NCI-H510A treated with DMSO at 0.1 percent for 48 hours (cell line): ENCODE measurements at regions not wholly inside any gene's neighbourhood (a gene's known extent, or its start where the extent isn't known, plus 50 kb on each side); places are given as distances from the start of the nearest gene placed in this dataset.
"Not testable (repeated sequence)": the region's sequence is repeated elsewhere in the genome, so short reads cannot be mapped to it uniquely, and the experiment has no call there.

Experiments
- DNase-seq: peaks from one replicate; lab custom pipeline; 2025; lab: John Stamatoyannopoulos, UW

DNA sequence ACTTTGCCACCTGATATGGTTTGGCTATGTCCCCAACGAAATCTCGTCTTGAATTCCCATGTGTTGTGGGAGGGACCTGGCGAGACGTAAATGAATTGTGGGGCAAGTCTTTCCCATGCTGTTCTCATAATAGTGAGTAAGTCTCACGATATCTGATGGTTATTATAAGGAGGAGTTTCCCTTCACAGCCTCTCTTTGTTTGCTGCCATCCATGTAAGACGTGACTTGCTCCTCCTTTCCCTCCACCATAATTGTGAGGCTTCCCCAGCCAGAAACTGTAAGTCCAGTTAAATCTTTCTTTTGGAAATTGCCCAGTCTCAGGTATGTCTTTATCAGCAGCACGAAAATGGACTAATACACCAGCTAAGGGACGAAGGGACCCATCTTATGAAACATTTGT is 1303.3 kb downstream of the SUCLG1 start:
- DNase-seq = no peak

DNA sequence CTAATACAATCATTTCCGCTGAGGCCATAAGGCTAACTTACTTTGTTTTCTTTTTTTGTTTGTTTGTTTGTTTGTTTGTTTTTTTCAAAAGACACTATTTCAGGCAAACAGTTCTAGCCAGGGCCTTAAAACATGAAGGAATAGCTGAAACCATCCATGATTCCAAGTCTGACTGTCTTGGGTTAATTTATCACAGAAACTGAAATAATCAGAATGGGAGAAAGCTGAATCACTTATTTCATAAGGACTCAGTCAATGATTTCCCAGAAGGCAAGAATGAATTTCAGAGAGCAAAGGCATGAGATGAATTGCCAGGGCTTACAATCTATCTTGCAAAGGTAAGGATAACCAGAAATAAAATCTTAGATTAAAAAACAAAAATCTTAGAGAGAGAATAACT is 1315.1 kb downstream of the SUCLG1 start:
- no peak for DNase-seq

DNA sequence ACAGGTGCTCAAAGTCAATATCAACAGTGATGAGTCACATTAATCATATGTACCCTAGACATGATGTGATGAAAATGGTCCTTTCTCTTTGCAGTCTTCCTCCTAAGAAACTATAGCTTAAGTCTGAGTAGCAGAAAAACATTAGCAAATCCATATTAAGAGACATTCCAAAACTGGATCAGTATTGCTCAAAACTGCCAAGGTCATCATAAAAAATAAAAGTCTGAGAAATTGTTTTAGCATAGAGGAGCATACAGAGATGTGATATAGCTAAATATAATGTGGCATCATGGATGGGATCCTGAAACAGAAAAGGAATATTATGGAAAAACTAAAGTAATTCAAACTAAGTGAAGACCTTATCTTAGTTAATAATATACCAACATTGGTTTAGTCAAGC is 1316.1 kb downstream of the SUCLG1 start:
- DNase-seq = no peak

DNA sequence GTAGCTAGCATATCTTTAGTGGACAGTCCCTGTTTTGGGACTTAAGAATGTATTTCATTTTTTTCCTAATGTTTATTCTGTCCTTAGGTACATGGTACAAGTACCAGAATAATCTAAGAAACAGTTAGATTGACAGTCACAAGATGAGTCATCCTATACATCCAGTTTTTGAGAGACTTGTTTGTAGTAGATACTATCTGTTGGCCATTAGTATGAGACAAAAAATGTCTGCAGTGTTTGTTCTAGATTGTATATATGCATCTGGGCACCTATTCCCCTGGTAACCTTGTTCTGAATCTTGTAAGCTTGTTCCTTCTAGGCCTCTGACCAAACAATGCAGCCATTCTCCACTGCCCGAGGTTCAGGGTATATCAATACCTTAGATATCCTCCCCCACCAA is 1343.5 kb downstream of the SUCLG1 start:
- no peak for DNase-seq

DNA sequence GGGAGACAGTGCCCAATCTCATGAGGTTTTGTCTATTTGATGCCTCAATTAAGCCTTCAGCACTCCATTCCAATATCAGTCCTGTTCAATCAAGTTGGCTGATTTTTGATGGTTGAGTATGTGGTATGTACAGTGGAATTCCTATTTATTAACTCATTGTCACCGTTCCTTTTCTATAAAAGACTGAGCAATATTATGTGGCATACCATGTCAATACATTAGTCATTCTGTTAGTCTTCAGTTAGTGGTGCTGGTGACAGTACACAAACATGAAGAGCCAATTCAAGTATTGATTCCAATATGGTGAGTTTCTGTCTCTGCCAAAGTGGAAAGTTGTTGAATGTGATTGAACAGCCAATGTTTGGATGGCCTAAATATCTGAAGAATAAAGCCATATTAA is 1343.9 kb downstream of the SUCLG1 start:
- DNase-seq = no peak

DNA sequence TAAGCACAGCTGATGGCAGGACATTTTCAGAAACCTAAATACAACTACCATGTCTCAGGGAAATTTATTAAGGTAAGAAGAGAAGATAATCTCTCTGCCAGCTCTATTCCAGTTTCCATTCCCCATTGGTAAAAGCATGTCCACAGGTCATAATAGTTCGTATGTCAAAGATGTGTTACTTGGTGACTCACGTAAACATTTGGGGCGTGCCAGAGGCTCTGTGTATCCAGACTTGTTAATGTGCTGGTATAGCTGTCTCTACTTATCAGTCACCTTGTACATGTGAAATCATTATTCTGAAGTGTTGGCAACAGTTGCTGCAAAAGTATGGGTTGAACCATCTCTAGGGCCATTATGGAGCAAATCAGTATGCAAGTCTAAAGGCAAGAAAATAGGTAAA is 1345.1 kb downstream of the SUCLG1 start:
- DNase-seq = peak; percentile 4

DNA sequence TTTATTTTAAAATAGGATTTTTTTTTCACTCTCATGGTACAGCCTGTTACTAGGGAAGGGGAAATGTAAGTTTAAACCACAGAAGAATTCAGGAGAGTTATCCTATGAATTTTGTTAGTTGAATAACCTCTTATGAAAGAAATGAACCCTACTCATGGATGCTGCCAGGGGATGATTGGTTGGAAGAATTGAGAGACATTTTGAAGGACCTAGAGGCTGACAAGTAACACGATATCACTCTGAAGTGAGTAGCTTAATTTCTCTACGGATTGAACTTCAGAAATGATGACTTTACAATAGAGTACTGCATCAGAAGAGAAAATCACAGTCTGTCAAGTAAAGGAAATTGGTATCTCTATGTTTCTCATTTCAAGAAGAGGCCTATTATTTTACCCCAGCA is 1346.2 kb downstream of the SUCLG1 start:
- peak; percentile 23 for DNase-seq

DNA sequence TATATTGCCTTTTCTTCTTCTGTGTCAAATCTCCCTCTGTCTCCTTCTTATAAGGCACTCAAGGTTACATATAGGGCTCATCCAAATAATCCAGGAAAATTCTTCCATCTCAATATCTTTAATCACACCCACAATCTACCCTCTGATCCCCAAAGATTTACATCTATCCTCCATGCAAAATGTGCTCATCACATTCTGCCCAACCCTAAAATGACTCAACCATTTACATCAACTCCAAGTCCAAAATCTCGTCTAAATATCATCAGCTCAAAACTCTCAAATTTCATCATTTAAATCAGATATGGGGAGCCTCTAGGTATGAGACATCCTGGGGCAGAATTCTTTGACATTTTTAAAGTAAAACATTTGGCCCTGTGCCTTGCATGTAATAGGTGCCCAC is 1349.8 kb downstream of the SUCLG1 start:
- no peak for DNase-seq

DNA sequence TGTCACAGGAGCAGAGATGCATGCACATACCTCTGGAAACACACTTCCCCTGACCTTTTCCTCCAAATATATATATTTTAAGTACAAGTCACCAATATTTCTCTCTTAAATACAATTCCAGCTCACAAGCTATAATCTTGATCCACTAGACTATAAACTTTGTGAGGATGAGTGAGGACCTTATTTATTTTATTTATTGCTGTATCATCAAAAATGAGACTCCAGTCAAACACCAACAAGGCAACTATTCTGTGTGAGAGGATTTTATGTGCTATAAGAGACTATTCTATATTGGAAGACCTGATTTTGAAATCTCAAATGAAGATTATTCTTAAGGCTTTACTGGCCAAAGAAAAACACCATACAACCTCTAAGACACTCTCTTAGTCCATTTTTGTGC is 1352.2 kb downstream of the SUCLG1 start:
- DNase-seq = no peak

DNA sequence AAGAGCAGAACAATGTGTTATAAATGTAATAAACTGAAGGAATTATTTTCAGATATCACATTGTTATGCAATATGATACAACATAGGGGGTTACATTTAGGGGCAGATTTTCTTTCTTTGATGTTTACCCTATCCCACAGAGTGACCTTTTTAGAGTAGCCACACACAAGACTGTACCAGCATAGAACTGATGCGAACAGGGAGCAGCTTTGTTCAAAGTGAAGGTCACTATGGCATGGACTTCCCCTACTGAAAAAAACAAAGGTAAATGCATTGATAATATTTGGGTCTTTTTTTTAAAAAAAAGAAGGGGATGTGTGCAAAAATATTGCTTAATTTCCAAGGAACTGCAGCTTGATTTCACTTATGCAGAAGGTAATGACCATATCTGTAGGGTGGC is 1354.9 kb downstream of the SUCLG1 start:
- no peak for DNase-seq

DNA sequence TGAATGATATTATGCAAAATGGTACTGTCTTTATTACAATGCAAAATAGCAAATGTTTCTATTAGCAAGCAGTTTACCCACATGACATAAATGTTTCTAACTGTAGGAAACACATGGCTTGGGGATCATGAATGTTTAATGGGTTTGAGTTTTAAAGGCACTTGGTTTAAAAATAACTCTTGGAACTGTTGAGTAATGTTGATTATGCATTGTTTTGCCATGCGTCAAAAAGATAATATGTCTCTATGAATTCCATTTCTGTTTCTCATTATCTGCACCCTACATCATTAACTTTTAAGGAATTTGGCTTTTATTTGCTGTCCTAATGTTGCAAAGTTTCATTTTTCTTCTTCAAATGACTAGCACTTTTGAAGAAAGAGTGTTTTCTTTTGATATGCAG is 1355.5 kb downstream of the SUCLG1 start:
- no peak for DNase-seq

DNA sequence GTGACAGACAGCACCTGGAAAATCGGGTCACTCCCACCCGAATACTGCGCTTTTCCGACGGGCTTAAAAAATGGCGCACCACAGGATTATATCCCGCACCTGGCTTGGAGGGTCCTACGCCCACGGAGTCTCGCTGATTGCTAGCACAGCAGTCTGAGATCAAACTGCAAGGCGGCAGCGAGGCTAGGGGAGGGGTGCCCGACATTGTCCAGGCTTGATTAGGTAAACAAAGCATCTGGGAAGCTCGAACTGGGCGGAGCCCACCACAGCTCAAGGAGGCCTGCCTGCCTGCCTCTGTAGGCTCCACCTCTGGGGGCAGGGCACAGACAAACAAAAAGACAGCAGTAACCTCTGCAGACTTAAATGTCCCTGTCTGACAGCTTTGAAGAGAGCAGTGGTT is 1370.0 kb downstream of the SUCLG1 start:
- DNase-seq = not testable (repeated sequence)

DNA sequence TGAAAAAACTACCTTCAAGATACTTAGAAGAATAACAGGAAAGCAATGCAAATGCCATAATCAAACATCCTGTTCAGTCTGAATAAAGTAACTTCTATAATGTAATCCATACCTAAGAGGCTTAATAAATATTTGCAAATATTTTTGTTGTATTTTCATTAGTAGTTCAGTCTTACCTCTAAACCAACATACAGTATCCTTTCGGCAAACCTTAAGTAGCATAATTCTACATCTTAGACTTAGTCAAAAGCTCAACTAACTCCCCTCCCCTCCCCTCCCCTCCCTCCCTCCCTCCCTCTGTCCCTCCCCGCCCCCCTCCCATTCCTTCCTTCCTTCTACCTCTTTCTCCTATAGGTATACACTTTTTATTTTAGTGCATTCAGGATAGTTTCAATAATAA is 1373.2 kb downstream of the SUCLG1 start:
- no peak for DNase-seq

DNA sequence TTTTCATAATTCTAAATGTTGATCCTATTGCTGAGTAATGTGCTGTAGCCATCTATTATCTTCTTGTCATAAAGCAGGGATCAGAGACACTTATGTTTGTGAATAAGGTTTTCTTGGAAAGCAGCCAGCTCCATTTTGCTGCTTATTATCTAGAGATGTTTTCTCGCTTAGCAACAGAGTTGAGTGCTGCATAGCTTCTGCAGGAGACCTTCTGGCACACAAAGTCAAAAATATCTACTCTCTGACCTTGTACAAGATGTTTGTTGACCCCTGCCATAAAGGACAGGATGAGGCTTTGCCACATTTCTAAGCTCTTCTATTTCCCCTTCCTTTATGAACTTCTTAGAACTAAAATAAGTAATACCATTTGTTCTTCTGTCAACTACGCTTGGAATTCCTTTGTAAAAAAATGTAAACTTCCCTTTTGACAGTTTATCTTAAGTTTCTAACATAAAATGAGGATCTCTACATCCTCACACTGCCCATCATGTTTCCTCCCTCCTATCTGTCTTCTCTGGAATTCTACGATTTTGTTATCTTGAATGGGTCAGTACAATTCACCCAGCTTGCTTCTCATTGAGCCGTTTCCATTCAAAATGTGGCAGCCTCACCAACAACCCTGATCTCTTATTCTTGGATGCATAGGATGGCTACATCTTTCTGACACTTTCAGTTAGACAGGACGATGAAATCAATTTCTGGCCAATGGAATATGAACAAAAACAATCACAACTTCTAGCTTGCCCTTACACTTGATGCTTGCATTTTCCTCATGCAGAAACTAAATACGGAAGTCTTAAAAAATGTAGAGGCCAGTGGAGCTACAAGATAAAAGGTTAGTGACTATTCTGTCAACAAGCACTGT is 1377.0 kb downstream of the SUCLG1 start:
- peak; percentile 95 for DNase-seq

DNA sequence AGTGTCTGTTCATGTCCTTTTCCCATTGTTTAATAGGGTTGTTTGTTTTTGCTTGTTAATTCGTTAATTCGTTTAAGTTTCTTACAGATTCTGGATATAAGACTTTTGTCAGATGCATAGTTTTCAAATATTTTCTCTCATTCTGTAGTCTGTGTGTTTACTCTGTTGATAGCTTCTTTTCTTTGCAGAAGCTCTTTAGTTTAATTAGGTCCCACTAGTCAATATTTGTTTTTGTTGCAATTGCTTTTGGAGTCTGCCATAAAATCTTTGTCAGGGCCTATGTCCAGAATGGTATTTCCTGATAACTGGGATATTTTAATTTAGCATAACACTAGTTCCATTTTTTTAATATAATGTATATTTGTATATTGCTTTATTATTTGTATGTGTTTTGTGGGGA is 1380.1 kb downstream of the SUCLG1 start:
- peak; percentile 12 for DNase-seq

DNA sequence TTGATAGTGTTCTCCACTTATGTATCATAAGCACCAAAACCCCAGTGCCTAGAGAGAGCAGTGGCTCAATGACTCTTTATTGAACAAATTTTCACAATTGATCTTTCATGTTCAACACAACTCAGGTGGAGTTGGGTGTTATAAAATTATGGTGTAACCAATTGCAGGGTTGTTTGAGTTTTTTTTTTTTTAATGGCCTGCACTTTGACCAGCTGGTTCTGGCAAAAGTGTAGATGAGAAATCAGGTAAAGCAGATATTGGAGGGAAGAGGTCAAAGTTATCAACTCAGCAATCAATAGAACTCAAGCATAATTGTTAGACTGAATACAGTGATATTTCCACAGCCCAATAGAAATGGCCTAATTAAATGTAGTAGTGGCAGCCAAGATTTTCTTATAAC is 1386.3 kb downstream of the SUCLG1 start:
- DNase-seq = no peak

DNA sequence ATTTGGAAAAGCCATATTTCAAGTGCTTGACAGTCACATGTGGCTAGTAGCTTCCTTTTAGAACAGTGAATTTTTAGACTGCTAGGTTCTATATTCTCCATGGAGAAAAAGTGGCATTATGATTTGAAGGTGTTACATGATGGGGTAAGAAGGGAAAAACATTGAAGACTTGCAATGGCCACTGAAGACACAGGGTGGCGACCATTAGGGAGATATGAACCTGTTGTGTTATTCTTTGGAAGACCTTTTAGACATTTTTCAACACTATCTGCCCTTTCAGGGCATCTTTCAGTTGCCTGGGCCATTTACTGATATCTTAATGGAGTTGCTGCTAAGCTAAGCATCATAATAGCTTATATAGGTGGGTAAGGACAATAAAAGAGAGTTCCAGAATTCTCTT is 1387.2 kb downstream of the SUCLG1 start:
- DNase-seq = no peak

DNA sequence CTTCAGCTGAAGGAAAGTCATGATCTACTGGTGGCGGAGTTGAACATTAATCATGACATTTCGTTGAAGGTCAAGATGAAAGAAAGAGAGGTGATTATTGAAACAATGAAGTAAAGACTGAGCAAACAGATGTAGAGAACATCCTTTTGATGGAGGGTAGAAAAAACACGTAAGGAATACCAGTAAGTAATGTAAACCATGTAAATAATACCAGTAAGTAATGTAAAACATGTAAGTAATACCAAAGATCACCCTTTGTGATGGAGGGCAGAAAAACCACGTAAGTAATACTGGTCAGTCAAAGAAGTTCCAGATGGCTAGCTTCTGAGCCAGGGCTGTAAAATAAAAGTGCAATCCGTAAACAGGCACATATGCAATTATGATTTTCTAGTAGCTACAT is 1387.7 kb downstream of the SUCLG1 start:
- DNase-seq = peak; percentile 33

DNA sequence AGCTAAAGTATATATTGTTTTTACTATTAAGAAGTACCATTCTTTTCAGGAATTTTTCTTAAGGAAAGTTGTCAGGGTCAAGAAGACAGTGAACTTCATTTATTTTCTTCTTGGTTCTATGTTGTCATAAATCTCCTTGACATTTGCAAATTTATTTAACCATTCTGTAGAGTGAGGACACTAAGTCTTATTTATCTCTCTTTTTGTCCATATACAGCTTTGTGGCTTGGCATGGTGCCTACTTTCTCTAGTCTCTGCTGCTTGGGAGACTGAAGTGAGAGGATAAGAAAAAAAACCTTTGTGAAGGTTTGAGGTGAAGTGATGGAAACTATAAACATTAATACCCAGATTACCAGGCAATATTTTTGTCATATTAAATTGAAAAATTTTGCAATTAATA is 1389.4 kb downstream of the SUCLG1 start:
- peak; percentile 48 for DNase-seq

DNA sequence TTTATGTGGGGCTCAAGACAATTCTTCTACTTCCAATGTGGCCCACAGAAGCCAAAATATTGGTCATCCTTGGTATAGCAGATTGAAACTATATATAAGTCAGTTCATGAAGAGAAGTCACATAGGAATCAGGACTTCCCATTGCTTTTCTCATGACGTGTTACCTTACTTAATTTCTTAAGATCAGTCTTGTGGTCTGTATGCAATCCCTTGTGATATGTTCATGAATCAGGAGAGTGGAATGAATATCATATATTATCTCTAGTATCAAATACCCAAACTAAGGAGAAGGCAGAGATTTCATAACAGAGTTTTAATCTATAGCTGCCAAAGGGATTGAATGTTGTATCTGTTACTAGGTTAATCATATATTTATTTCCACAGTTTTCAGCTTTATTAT is 1390.4 kb downstream of the SUCLG1 start:
- DNase-seq = no peak

DNA sequence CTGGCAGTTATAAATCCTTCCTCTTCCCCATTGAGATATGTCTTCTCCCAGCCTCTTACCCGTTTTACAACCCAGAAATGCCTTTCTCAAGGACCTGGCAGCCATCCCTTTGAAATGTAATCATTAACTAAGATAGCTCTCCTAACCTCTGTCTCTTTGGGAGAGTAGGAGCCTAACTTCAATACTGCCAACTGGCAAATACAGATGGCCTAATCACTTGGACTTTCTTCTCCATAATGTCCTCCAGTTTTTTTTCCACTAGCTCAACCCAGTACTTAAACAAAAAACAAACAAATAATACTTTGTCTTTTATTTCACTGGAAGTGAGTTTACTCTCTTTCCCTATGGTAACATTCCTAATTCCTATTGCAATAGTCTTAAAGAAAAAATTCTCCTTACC is 1391.1 kb downstream of the SUCLG1 start:
- no peak for DNase-seq

DNA sequence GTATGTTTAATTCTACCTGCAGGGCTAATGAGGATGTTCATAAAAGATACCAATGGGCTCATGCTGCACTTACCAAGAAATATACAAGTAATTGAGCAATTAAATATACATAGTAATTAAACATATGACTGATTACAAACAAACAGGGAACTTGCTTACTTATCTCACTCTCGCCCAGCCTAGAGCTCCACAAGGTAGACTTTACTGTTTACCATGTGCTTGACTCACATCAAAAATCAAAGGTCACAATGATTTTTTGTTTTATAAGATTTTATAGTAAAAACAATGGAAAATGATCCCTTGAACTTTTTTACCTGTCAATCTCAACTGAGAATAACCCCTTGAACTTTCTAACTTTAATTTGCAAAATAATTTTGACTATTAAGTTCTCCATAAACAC is 1395.1 kb downstream of the SUCLG1 start:
- DNase-seq = no peak

DNA sequence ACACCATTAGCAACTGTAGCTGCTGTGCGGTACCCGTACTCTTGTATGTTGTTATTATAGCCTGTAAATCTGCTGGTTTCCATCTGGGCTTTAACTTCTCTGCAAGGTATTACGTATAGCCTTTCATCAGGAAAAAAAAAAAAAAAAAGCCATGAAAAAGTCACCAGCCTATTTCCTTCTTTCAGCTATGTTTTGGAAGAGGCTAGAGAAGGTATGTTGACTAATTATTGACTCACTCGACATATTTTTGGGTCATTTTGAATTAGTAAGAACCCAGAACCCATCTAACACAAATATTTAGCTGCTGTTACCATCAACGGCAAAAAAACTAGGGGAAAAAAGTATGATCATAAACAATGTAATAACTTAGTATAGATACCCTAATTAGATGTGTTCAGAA is 1395.6 kb downstream of the SUCLG1 start:
- DNase-seq = no peak

DNA sequence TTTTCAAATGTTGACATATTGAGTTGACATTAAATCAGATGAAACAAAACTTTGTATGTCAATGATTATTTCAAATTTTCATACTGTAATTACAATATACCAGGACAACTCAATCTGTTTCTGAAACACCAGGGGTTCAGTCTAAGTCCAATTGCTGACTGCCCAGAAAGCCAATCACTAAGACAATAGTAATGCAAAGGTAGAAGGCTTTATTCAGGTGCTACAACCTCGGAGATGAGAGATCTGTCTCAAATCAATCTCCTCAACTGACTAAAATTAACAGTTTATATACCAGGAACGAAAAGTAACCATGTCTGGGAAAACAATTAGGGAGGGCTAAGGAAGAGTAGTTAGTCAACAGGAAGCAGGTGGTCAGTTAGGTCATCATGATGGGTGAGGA is 1400.4 kb downstream of the SUCLG1 start:
- no peak for DNase-seq
